Common myeloid progenitor, CD34-positive (primary cell): ENCODE measurements at regions not wholly inside any gene's neighbourhood (a gene's known extent, or its start where the extent isn't known, plus 50 kb on each side); places are given as distances from the start of the nearest gene placed in this dataset.

ENCODE experiments used
- CTCF ChIA-PET: fragments of 350-600 bp; sonication (Branson Sonifier 250); formaldehyde crosslinking; loops from one replicate; lab custom pipeline; 2021; ENCODE audit warnings: antibody characterized with exemption; lab: Charles Lee
- POLR2A ChIA-PET: fragments of 350-600 bp; sonication (Branson Sonifier 250); formaldehyde crosslinking; loops from one replicate; lab custom pipeline; 2021; ENCODE audit warnings: antibody characterized with exemption; lab: Charles Lee
- DNase-seq, 3 donors: peaks; one replicate each; pipeline versions ENCODE4 v3.0.0 to v3.0.0-alpha.2; 2013
- H3K27ac ChIP-seq, 2 experiments: 1 replicate in 1 of 2; 2 replicates in 1 of 2; pipeline ENCODE4 v1.7.0; 2013; ENCODE audit warnings: inconsistent platforms in 2 of 2, low read length in 2 of 2, mild to moderate bottlenecking in 2 of 2, low read depth in 1 of 2, moderate library complexity in 1 of 2; ENCODE audit not compliant: severe bottlenecking in 2 of 2, insufficient read depth in 1 of 2, poor library complexity in 1 of 2
- H3K27me3 ChIP-seq, 5 experiments: replicated peaks in 2 of 5; 1 replicate in 3 of 5; 2 replicates in 2 of 5; pipeline versions ENCODE4 v1.6.1 to v1.7.0; 2013; ENCODE audit warnings: low read length in 4 of 5, mild to moderate bottlenecking in 2 of 5, moderate library complexity in 2 of 5, inconsistent platforms in 1 of 5; ENCODE audit not compliant: insufficient read depth in 5 of 5, control insufficient read depth in 4 of 5
- H3K36me3 ChIP-seq, 4 experiments: 1 replicate in 2 of 4; 2 replicates in 2 of 4; pipeline versions ENCODE4 v1.6.1 to v1.7.0; 2013; ENCODE audit warnings: low read length in 3 of 4, control low read depth in 1 of 4, mild to moderate bottlenecking in 1 of 4; ENCODE audit not compliant: control insufficient read depth in 4 of 4, insufficient read depth in 4 of 4
- H3K4me1 ChIP-seq, 4 experiments: 1 replicate in 3 of 4; 2 replicates in 1 of 4; pipeline versions ENCODE4 v1.6.1 to v1.7.1; 2013; ENCODE audit warnings: low read length in 3 of 4, mild to moderate bottlenecking in 3 of 4, control low read depth in 1 of 4, inconsistent platforms in 1 of 4, moderate library complexity in 1 of 4; ENCODE audit not compliant: control insufficient read depth in 4 of 4, insufficient read depth in 4 of 4; ENCODE audit errors: control extremely low read depth in 1 of 4
- H3K4me3 ChIP-seq, 7 experiments: 1 replicate in 4 of 7; 2 replicates in 3 of 7; pipeline versions ENCODE4 v1.5.1 to v1.7.0; 2013; ENCODE audit warnings: mild to moderate bottlenecking in 7 of 7, low read length in 6 of 7, moderate library complexity in 6 of 7, inconsistent platforms in 2 of 7, low read depth in 2 of 7, control low read depth in 1 of 7; ENCODE audit not compliant: insufficient read depth in 4 of 7, control insufficient read depth in 1 of 7; ENCODE audit errors: extremely low read depth in 1 of 7
- H3K9me3 ChIP-seq, 5 experiments: 1 replicate in 4 of 5; 2 replicates in 1 of 5; pipeline versions ENCODE4 v1.6.1 to v1.7.1; 2013; ENCODE audit warnings: low read length in 4 of 5, mild to moderate bottlenecking in 2 of 5, inconsistent platforms in 1 of 5, low read depth in 1 of 5, moderate library complexity in 1 of 5; ENCODE audit not compliant: control insufficient read depth in 4 of 5, insufficient read depth in 2 of 5; ENCODE audit errors: control extremely low read depth in 1 of 5
- WGBS: methylation state at CpG from one replicate; pipeline ENCODE4 v1.1.5; 2013; ENCODE audit not compliant: insufficient coverage; 5-methylcytosine and 5-hydroxymethylcytosine counted together

DNA sequence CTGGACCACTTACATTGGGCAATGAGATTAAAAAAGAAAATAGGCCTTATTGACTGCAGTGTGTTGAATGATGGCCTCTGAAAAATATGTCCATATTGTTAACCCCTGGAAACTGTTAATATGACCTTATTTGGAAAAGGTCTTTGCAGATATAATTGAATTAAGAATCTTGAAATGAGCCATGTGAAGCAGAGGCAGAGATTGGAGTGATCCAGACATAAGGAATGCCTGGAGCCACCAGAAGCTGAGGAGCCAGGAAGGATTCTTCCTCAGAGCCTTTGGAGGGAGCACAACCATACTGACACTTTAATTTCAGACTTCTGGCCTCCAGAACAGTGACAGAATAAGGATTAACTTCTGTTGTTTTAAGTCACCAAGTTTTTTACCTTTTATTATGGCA lies 510.4 kb upstream of the AGTR1 start:
- Histone ChIP-seq H3K4me1 (no peaks in the 10 kb centered on the region), H3K36me3 (no peaks in the 10 kb centered on the region), H3K4me3 (no peak overlapping the region), H3K27ac (no peak overlapping the region), H3K9me3 (no peaks in the 10 kb centered on the region), H3K27me3 (no peaks in the 10 kb centered on the region)
- POLR2A ChIA-PET: no interaction called here
- CTCF ChIA-PET: no interaction called here
- DNase-seq: no peak

DNA sequence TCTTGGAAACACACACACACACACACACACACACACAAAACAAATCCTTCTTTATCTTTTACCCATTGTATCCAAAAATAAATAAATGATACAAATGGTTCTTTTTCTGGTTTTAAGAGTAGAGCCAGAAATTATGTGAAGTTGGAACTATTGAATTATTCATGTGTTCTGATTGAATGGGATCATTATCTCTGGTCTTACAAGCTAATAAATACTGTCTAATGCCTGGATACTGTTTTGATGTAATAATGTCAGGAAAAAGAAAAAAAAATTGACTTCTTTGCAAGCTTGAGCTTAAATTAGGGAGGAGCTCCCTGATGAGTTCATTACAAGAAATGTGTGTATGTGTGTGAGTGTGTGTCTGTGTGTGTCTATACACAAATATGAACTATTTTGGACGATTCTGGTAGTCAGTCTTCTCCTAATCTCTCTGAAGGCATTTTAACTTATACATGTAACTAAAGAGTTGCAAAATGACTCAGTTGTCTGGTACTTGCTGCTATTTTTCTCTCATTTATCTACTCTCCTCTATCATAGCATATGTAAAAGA lies 507.2 kb upstream of the AGTR1 start:
- H3K36me3 ChIP-seq: no peaks in the 10 kb centered on the region
- CTCF ChIA-PET: no interaction called here
- no peak overlapping the region for H3K27ac ChIP-seq
- H3K27me3 ChIP-seq: no peaks in the 10 kb centered on the region
- POLR2A ChIA-PET: no interaction called here
- 100% methylated on average over 1 of the region's 1 CpG for WGBS
- DNase-seq: no peak
- H3K4me1 ChIP-seq: no peaks in the 10 kb centered on the region
- H3K9me3 ChIP-seq: no peaks in the 10 kb centered on the region
- H3K4me3 ChIP-seq: no peak overlapping the region

DNA sequence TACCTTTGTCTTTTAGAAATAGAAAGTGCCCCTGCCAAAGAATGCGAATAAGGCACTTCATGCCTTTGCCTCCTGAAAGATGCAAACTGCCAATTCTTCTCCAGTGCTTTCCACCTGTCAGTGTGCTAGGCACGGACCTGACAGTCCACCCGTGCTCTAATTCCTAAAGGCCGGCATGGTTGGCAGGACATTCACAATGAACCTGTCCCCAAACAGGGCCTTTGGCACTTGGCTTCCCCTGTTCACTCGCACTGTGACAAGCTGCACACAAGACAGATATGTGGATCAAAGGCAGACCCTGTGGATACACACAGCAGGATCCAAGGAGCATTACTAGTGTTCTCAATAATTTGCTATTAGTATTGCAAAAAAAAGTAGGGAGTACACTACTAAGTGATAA lies 505.7 kb upstream of the AGTR1 start:
- CTCF ChIA-PET: no interaction called here
- 94% methylated on average over 5 of the region's 5 CpGs for WGBS
- H3K4me3 ChIP-seq: no peak overlapping the region
- H3K4me1 ChIP-seq: no peaks in the 10 kb centered on the region
- no peaks in the 10 kb centered on the region for H3K27me3 ChIP-seq
- no peaks in the 10 kb centered on the region for H3K36me3 ChIP-seq
- H3K9me3 ChIP-seq: no peaks in the 10 kb centered on the region
- POLR2A ChIA-PET: no interaction called here
- no peak overlapping the region for H3K27ac ChIP-seq
- no peak for DNase-seq

DNA sequence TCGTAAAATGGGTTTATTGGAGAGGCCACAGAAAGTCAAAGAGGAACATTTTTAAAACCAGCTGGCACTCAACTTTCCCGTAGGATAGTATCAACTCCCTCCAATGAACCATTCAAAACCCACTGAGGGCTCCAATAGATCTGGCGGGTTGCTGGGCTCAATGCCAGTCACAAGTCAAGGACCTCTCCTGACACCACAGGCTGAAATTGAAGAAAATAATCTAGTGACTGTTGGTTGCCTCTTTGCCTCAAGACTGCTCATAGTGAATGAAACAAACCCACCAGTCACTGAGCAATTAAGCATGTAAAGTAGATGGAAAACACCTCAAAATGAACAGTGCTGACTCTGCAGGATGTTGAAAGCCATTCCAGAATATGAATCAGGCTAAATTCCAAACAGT lies 500.6 kb upstream of the AGTR1 start:
- Histone ChIP-seq H3K9me3 (no peaks in the 10 kb centered on the region), H3K4me1 (no peaks in the 10 kb centered on the region), H3K27me3 (no peaks in the 10 kb centered on the region), H3K4me3 (no peak overlapping the region), H3K27ac (no peak overlapping the region), H3K36me3 (no peaks in the 10 kb centered on the region)
- ChIA-PET CTCF (no interaction called here), POLR2A (no interaction called here)
- 100% methylated on average over 2 of the region's 3 CpGs for WGBS
- DNase-seq: no peak

DNA sequence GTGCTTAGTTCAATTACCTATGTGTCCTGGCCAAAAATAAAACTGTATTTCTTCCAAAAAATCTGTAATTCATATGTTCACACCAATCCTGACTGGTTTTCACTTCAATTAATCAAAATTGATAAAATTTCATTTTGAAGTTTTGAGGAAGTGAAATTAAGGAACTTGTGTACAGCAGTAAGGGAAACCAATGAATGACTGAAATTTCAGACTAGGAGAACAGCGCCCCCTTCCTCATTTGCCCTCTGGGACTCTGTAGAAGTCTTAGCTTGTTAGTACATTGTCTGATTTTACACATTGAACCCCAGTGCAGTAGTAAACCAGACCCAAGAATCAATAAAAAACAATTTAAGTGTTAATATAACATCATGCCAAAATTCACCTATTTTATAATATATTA lies 495.3 kb upstream of the AGTR1 start:
- Histone ChIP-seq H3K4me1 (no peaks in the 10 kb centered on the region), H3K27me3 (no peaks in the 10 kb centered on the region), H3K36me3 (no peaks in the 10 kb centered on the region), H3K27ac (no peak overlapping the region), H3K9me3 (no peaks in the 10 kb centered on the region), H3K4me3 (no peak overlapping the region)
- DNase-seq: peak; percentile 8 to 53 (median 40)
- ChIA-PET CTCF (interaction anchor here (1.9 kb wide), 1 partner anchor 9 kb away, joined by 5 read pairs; no protein-coding TSS in a partner anchor), POLR2A (no interaction called here)
- 40% methylated on average over 1 of the region's 1 CpG for WGBS

DNA sequence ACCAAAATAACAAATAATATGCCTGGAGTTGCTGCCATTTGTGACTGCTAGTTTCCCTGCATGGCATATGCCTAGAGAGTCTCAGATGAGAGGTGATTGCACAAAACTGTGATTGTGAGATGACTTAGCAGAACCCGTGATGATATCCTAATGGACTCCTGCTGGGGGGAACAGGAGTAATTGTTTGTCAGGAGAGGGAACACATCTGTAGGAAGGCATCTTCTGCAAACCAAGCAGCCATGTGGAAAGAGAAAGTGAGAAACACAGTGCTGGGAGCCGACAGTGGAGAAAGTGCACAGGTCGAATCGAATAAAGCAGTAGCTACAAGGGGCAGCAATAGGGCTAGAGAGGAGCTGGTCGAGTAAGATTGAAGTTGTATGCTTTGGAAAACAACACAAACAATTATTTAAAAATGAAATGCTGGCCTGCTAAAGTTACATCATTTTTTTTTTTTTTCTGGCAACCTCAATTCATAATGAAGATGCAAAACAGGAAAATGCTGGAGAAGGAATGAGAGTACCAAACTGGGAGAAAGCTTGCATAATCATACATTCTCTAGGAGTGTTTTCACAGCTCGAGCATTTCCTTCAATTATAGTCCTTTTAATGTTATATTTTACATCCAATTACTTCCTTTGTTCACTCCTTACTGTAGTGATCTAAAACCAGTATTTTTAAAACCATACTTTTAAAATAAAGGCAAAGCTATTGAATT lies 494.2 kb upstream of the AGTR1 start:
- CTCF ChIA-PET: no interaction called here

DNA sequence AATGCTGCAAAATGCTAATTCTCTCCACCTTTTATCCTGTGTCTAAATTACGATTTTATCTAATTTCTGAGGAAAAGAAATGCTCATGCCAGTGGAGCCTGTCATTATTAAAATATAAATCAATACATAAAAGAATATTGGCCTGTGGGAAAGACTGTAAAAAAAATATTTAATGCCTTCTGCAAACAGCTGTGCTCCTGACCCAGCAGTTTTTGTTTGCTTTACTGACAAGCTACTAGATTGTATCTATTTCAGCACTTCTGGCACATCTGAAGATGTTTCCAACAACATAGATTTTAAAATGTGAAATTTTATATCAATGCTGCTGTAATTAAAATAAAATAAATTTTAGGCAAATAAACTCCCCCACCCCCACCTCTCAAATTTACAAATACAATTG lies 493.6 kb upstream of the AGTR1 start:
- no CpG with 5 or more reads among the region's 1 CpG for WGBS
- Histone ChIP-seq H3K36me3 (no peaks in the 10 kb centered on the region), H3K4me3 (no peak overlapping the region), H3K27ac (no peak overlapping the region), H3K27me3 (no peaks in the 10 kb centered on the region), H3K9me3 (no peaks in the 10 kb centered on the region), H3K4me1 (no peaks in the 10 kb centered on the region)
- DNase-seq: no peak
- ChIA-PET POLR2A (interaction anchor here (0.7 kb wide), 1 partner anchor 333 kb away, joined by 3 read pairs; no protein-coding TSS in a partner anchor), CTCF (no interaction called here)

More for the DNA sequence above, 494.2 kb upstream of the AGTR1 start:
- H3K4me3 ChIP-seq: no peak overlapping the region
- no peak for DNase-seq
- no peaks in the 10 kb centered on the region for H3K27me3 ChIP-seq
- whole genome bisulfite sequencing: 96% methylated on average over 3 of the region's 6 CpGs
- no peaks in the 10 kb centered on the region for H3K9me3 ChIP-seq
- H3K4me1 ChIP-seq: no peaks in the 10 kb centered on the region
- H3K36me3 ChIP-seq: no peaks in the 10 kb centered on the region
- POLR2A ChIA-PET: interaction anchor here (0.7 kb wide), 1 partner anchor 332 kb away, joined by 3 read pairs; no protein-coding TSS in a partner anchor
- H3K27ac ChIP-seq: no peak overlapping the region
